ENCODE measurements at regions not wholly inside any gene's neighbourhood (a gene's known extent, or its start where the extent isn't known, plus 50 kb on each side); places are given as distances from the start of the nearest gene placed in this dataset.

DNA sequence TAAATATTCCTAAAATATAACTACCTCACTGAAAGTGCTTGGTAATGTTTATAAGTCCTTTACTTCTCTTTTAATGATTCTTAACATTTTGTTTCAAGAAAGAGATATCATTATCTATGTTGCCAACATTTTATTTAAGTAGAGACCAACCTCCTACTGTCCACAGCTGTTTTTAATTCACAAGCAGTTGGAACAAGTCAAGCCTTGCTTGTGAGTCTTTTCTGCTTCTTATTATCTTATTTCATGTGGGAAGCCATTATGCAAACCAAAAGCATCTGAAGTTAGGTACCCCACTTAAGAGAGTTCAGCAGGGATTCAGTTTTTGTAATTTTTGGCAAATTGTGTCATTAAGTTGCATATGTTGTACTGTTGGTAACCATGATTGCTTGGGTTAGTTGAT lies 1714.5 kb downstream of the GRIK2 start (continued):
- TF ChIP-seq MAFK (IDR thresholded peaks at IDR 0.05; ENCODE audit: low read depth, low read length) (no peak), NANOG (IDR thresholded peaks at IDR 0.05; ENCODE audit: insufficient read depth, low read depth, low read length, poor library complexity, severe bottlenecking) (no peak), SP1 (IDR thresholded peaks at IDR 0.05; ENCODE audit: low read depth, low read length) (no peak)
- TF ChIP-seq, protein P1, sequence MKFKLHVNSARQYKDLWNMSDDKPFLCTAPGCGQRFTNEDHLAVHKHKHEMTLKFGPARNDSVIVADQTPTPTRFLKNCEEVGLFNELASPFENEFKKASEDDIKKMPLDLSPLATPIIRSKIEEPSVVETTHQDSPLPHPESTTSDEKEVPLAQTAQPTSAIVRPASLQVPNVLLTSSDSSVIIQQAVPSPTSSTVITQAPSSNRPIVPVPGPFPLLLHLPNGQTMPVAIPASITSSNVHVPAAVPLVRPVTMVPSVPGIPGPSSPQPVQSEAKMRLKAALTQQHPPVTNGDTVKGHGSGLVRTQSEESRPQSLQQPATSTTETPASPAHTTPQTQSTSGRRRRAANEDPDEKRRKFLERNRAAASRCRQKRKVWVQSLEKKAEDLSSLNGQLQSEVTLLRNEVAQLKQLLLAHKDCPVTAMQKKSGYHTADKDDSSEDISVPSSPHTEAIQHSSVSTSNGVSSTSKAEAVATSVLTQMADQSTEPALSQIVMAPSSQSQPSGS (IDR thresholded peaks at IDR 0.05; ENCODE audit: low read length), result no peak

Data from H1 (cell line).